ENCODE measurements at regions not wholly inside any gene's neighbourhood (a gene's known extent, or its start where the extent isn't known, plus 50 kb on each side); places are given as distances from the start of the nearest gene placed in this dataset.

GRCh38 chr2:143960177-143960576 is 559.7 kb downstream of the ZEB2 start:
- TF ChIP-seq POLR2A (IDR thresholded peaks at IDR 0.05; ENCODE audit: low read length) (no peak), GATA1 (IDR thresholded peaks at IDR 0.05; ENCODE audit: low read depth, low read length) (no peak)

Data from erythroblast (primary cell).